ENCODE measurements at regions not wholly inside any gene's neighbourhood (a gene's known extent, or its start where the extent isn't known, plus 50 kb on each side); places are given as distances from the start of the nearest gene placed in this dataset.

GRCh38 chr3:63046580-63046979, 171.4 kb upstream of the CADPS start:
- H3K4me2 ChIP-seq (ENCODE audit: low read depth, low read length), result no peak overlapping the region
- intact Hi-C loops (cut with micrococcal nuclease; ENCODE audit: unreplicated experiment), result no loop called here
- H3K27ac ChIP-seq (ENCODE audit: extremely low read length, insufficient read depth, low read length), result no peak overlapping the region
- H3K9ac ChIP-seq (ENCODE audit: insufficient read depth, low read depth, low read length), result no peak overlapping the region
- no peaks in the 10 kb centered on the region for H3K36me3 ChIP-seq (replicated peaks in 1 of 2; ENCODE audit: control insufficient read depth in 1 of 2, insufficient read depth in 2 of 2, low read length in 2 of 2)
- no peak overlapping the region for H2AFZ ChIP-seq (ENCODE audit: low read length)
- no peaks in the 10 kb centered on the region for H4K20me1 ChIP-seq (ENCODE audit: insufficient read depth, low read length)
- no peaks in the 10 kb centered on the region for H3K79me2 ChIP-seq (ENCODE audit: insufficient read depth, low read length)
- WGBS (ENCODE audit: low lambda C conversion rate), result 23% methylated on average over 4 of the region's 4 CpGs
- H3K4me1 ChIP-seq (ENCODE audit: insufficient read depth, low read length), result no peaks in the 10 kb centered on the region
- CTCF ChIA-PET (ENCODE audit: low intra/inter-chr PET ratio, low total read pairs), result no interaction called here
- DNase-seq (ENCODE audit: low spot score) (no peak), ATAC-seq (no peak), FAIRE-seq (no peak)
- BruUV-seq (replicated peaks), result no TSS peak
- H3K27me3 ChIP-seq (ENCODE audit: control insufficient read depth in 1 of 2, insufficient read depth in 2 of 2, low read length in 2 of 2), result no peaks in the 10 kb centered on the region; a peak in 1 of 5 replicates
- no peaks in the 10 kb centered on the region for H3K9me3 ChIP-seq (ENCODE audit: low read length)
- TF ChIP-seq ZNF557 (CRISPR knock-in tag; IDR thresholded peaks at IDR 0.05) (no peak), SIX1 (CRISPR knock-in tag; IDR thresholded peaks at IDR 0.05; ENCODE audit: borderline replicate concordance) (no peak)
- TF ChIP-seq, protein P1, sequence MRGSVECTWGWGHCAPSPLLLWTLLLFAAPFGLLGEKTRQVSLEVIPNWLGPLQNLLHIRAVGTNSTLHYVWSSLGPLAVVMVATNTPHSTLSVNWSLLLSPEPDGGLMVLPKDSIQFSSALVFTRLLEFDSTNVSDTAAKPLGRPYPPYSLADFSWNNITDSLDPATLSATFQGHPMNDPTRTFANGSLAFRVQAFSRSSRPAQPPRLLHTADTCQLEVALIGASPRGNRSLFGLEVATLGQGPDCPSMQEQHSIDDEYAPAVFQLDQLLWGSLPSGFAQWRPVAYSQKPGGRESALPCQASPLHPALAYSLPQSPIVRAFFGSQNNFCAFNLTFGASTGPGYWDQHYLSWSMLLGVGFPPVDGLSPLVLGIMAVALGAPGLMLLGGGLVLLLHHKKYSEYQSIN (CRISPR knock-in tag; IDR thresholded peaks at IDR 0.05; ENCODE audit: borderline replicate concordance), result no peak
- POLR2A ChIA-PET, result no interaction called here
- in situ Hi-C loops (cut with HindIII; ENCODE audit: extremely low pct_ligation_motif_present, low pct_unique_long_range_greater_than_20kb), result no loop called here
- no peak overlapping the region for H3K4me3 ChIP-seq (replicated peaks in 1 of 3; ENCODE audit: insufficient read depth in 1 of 3, low read depth in 2 of 3, low read length in 3 of 3)

DNA sequence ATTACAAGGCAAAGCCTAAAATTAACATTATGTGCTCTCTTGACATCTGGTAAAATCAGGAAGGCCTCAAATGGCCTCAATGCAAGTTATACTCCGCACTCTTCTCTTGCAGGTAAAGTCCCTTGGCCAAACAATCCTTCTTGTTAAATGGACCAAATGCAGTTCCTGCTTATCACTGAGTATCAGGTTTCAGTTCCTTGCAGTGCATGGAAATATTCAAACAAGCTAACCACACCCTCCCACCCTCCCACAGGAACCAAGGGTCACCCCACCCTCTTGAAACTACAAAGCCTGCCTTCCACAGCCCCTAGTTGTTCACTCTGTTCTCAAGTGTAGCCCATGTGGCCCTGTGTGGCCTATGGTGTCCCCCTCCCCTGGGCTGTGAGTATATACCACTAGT, 171.9 kb upstream of the CADPS start:
- intact Hi-C loops (cut with micrococcal nuclease; ENCODE audit: unreplicated experiment) (no loop called here), in situ Hi-C loops (cut with HindIII; ENCODE audit: extremely low pct_ligation_motif_present, low pct_unique_long_range_greater_than_20kb) (no loop called here)
- no peak overlapping the region for H3K4me2 ChIP-seq (ENCODE audit: low read depth, low read length)
- no peaks in the 10 kb centered on the region for H3K79me2 ChIP-seq (ENCODE audit: insufficient read depth, low read length)
- H3K36me3 ChIP-seq (replicated peaks in 1 of 2; ENCODE audit: control insufficient read depth in 1 of 2, insufficient read depth in 2 of 2, low read length in 2 of 2), result no peaks in the 10 kb centered on the region
- FAIRE-seq (no peak), DNase-seq (ENCODE audit: low spot score) (no peak), ATAC-seq (no peak)
- POLR2A ChIA-PET, result no interaction called here
- H3K27me3 ChIP-seq (ENCODE audit: control insufficient read depth in 1 of 2, insufficient read depth in 2 of 2, low read length in 2 of 2), result no peaks in the 10 kb centered on the region; a peak in 1 of 5 replicates
- H3K9ac ChIP-seq (ENCODE audit: insufficient read depth, low read depth, low read length), result no peak overlapping the region
- no peaks in the 10 kb centered on the region for H3K4me1 ChIP-seq (ENCODE audit: insufficient read depth, low read length)
- no peak overlapping the region for H3K27ac ChIP-seq (ENCODE audit: extremely low read length, insufficient read depth, low read length)
- BruUV-seq (replicated peaks), result no TSS peak
- 55% methylated on average over 1 of the region's 1 CpG for WGBS (ENCODE audit: low lambda C conversion rate)
- CTCF ChIA-PET (ENCODE audit: low intra/inter-chr PET ratio, low total read pairs), result no interaction called here
- H2AFZ ChIP-seq (ENCODE audit: low read length), result no peak overlapping the region
- no peak overlapping the region for H3K4me3 ChIP-seq (replicated peaks in 1 of 3; ENCODE audit: insufficient read depth in 1 of 3, low read depth in 2 of 3, low read length in 3 of 3)
- H3K9me3 ChIP-seq (ENCODE audit: low read length), result no peaks in the 10 kb centered on the region
- H4K20me1 ChIP-seq (ENCODE audit: insufficient read depth, low read length), result no peaks in the 10 kb centered on the region
- TF ChIP-seq, protein P2, sequence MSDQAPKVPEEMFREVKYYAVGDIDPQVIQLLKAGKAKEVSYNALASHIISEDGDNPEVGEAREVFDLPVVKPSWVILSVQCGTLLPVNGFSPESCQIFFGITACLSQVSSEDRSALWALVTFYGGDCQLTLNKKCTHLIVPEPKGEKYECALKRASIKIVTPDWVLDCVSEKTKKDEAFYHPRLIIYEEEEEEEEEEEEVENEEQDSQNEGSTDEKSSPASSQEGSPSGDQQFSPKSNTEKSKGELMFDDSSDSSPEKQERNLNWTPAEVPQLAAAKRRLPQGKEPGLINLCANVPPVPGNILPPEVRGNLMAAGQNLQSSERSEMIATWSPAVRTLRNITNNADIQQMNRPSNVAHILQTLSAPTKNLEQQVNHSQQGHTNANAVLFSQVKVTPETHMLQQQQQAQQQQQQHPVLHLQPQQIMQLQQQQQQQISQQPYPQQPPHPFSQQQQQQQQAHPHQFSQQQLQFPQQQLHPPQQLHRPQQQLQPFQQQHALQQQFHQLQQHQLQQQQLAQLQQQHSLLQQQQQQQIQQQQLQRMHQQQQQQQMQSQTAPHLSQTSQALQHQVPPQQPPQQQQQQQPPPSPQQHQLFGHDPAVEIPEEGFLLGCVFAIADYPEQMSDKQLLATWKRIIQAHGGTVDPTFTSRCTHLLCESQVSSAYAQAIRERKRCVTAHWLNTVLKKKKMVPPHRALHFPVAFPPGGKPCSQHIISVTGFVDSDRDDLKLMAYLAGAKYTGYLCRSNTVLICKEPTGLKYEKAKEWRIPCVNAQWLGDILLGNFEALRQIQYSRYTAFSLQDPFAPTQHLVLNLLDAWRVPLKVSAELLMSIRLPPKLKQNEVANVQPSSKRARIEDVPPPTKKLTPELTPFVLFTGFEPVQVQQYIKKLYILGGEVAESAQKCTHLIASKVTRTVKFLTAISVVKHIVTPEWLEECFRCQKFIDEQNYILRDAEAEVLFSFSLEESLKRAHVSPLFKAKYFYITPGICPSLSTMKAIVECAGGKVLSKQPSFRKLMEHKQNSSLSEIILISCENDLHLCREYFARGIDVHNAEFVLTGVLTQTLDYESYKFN (CRISPR knock-in tag; conservative IDR thresholded peaks at IDR 0.05), result no peak
- TF ChIP-seq BRF2 (CRISPR knock-in tag; IDR thresholded peaks at IDR 0.05) (no peak), ZSCAN12 (CRISPR knock-in tag; IDR thresholded peaks at IDR 0.05) (no peak), E2F2 (CRISPR knock-in tag; IDR thresholded peaks at IDR 0.05; ENCODE audit: borderline replicate concordance) (no peak), ZSCAN25 (CRISPR knock-in tag; IDR thresholded peaks at IDR 0.05) (no peak)
- TF ChIP-seq, protein P3, sequence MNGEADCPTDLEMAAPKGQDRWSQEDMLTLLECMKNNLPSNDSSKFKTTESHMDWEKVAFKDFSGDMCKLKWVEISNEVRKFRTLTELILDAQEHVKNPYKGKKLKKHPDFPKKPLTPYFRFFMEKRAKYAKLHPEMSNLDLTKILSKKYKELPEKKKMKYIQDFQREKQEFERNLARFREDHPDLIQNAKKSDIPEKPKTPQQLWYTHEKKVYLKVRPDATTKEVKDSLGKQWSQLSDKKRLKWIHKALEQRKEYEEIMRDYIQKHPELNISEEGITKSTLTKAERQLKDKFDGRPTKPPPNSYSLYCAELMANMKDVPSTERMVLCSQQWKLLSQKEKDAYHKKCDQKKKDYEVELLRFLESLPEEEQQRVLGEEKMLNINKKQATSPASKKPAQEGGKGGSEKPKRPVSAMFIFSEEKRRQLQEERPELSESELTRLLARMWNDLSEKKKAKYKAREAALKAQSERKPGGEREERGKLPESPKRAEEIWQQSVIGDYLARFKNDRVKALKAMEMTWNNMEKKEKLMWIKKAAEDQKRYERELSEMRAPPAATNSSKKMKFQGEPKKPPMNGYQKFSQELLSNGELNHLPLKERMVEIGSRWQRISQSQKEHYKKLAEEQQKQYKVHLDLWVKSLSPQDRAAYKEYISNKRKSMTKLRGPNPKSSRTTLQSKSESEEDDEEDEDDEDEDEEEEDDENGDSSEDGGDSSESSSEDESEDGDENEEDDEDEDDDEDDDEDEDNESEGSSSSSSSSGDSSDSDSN (CRISPR knock-in tag; IDR thresholded peaks at IDR 0.05), result no peak
